MCF 10A (cell line): ENCODE measurements at regions not wholly inside any gene's neighbourhood (a gene's known extent, or its start where the extent isn't known, plus 50 kb on each side); places are given as distances from the start of the nearest gene placed in this dataset.
"Not testable (repeated sequence)": the region's sequence is repeated elsewhere in the genome, so short reads cannot be mapped to it uniquely, and the experiment has no call there.

ENCODE experiments used
- BruUV-seq: library from RNA; stranded (reverse); fragments of 400-500 nt; replicated peaks from 2 replicates; lab custom pipeline; 2021; lab: Mats Ljungman, UMichigan
- CTCF ChIA-PET: fragments of 300-600 bp; sonication (Branson Sonifier 250); formaldehyde crosslinking; extraction: SDS; loops from one replicate; lab custom pipeline; 2021; ENCODE audit warnings: antibody characterized with exemption, inconsistent platforms; lab: Yijun Ruan, JAX
- POLR2A ChIA-PET: fragments of 300-600, 350-650 bp; sonication (Branson Sonifier 250); formaldehyde crosslinking; extraction: SDS; loops from one replicate; lab custom pipeline; 2020; ENCODE audit warnings: antibody characterized with exemption, inconsistent platforms; lab: Yijun Ruan, JAX
- DNase-seq: peaks from one replicate; pipeline ENCODE4 v3.0.0-alpha.2; 2018; ENCODE audit not compliant: unreplicated experiment
- H3K27ac Mint-ChIP-seq: one replicate; pipeline ENCODE4 v1.8.0; 2022; ENCODE audit warnings: mild to moderate bottlenecking, low read depth, mixed read lengths; ENCODE audit not compliant: unreplicated experiment
- H3K27me3 Mint-ChIP-seq: one replicate; pipeline ENCODE4 v1.8.0; 2022; ENCODE audit warnings: mixed read lengths; ENCODE audit not compliant: insufficient read depth, unreplicated experiment
- H3K36me3 Mint-ChIP-seq: one replicate; pipeline ENCODE4 v1.8.0; 2022; ENCODE audit warnings: mild to moderate bottlenecking, moderate library complexity, mixed read lengths; ENCODE audit not compliant: insufficient read depth, unreplicated experiment
- H3K4me1 Mint-ChIP-seq: one replicate; pipeline ENCODE4 v1.8.0; 2022; ENCODE audit warnings: mixed read lengths; ENCODE audit not compliant: insufficient read depth, unreplicated experiment
- H3K4me3 Mint-ChIP-seq: one replicate; pipeline ENCODE4 v1.8.0; 2022; ENCODE audit warnings: mild to moderate bottlenecking, moderate library complexity, mixed read lengths; ENCODE audit not compliant: unreplicated experiment
- H3K9me3 Mint-ChIP-seq: one replicate; pipeline ENCODE4 v1.8.0; 2022; ENCODE audit warnings: mixed read lengths; ENCODE audit not compliant: unreplicated experiment
- CTCF ChIP-seq: fragments of 200-600 bp; IDR thresholded peaks from one replicate; pipeline ENCODE4 v1.8.0; 2022; ENCODE audit warnings: antibody characterized with exemption, mild to moderate bottlenecking; ENCODE audit not compliant: unreplicated experiment
- intact Hi-C: fragments of 100-400 bp; cut with micrococcal nuclease; formaldehyde crosslinking; loops from 2 replicates; pipeline ENCODE4 v1.14.1; 2022

GRCh38 chr6:168168330-168168729, 89.3 kb upstream of the FRMD1 start:
- DNase-seq, POLR2A ChIA-PET, BruUV-seq, H3K27ac Mint-ChIP-seq, CTCF ChIA-PET, H3K4me3 Mint-ChIP-seq, H3K4me1 Mint-ChIP-seq, H3K9me3 Mint-ChIP-seq, H3K36me3 Mint-ChIP-seq, intact Hi-C loops: not testable (repeated sequence)
- H3K27me3 Mint-ChIP-seq = peaks cover 23% of the 10 kb centered on the region

- H3K27me3 Mint-ChIP-seq = peaks cover 19% of the 10 kb centered on the region
- ChIA-PET CTCF (interaction anchor here (0.7 kb wide), 1 partner anchor 1337 kb away, joined by 3 read pairs; no protein-coding TSS in a partner anchor), POLR2A (no interaction called here)
- no peaks in the 10 kb centered on the region for H3K36me3 Mint-ChIP-seq
- no peak for TF ChIP-seq CTCF
- intact Hi-C loops = no loop called here
- no peak overlapping the region for H3K4me3 Mint-ChIP-seq
- H3K4me1 Mint-ChIP-seq = no peaks in the 10 kb centered on the region
- no TSS peak for BruUV-seq
- no peaks in the 10 kb centered on the region for H3K9me3 Mint-ChIP-seq
- DNase-seq = no peak
- H3K27ac Mint-ChIP-seq = no peak overlapping the region
These were observed 88.7 kb upstream of the FRMD1 start for GRCh38 chr6:168167431-168168315.

- Mint-ChIP-seq H3K27me3 (peaks cover 13% of the 10 kb centered on the region), H3K27ac (no peak overlapping the region), H3K36me3 (no peaks in the 10 kb centered on the region), H3K4me1 (no peaks in the 10 kb centered on the region), H3K9me3 (no peaks in the 10 kb centered on the region), H3K4me3 (no peak overlapping the region)
- DNase-seq = no peak
- POLR2A ChIA-PET = no interaction called here
- no peak for TF ChIP-seq CTCF
- CTCF ChIA-PET = no interaction called here
- BruUV-seq = no TSS peak
- intact Hi-C loops = no loop called here
These were observed 87.6 kb upstream of the FRMD1 start for GRCh38 chr6:168166627-168167026.

- BruUV-seq = no TSS peak
These were observed 86.9 kb upstream of the FRMD1 start for GRCh38 chr6:168165891-168166290.

More at GRCh38 chr6:168165891-168166290, 86.9 kb upstream of the FRMD1 start:
- no peak for DNase-seq
- H3K27me3 Mint-ChIP-seq = peaks cover 5% of the 10 kb centered on the region
- CTCF ChIA-PET = no interaction called here
- H3K9me3 Mint-ChIP-seq = no peaks in the 10 kb centered on the region
- no peaks in the 10 kb centered on the region for H3K4me1 Mint-ChIP-seq
- H3K4me3 Mint-ChIP-seq = no peak overlapping the region
- POLR2A ChIA-PET = no interaction called here
- H3K27ac Mint-ChIP-seq = no peak overlapping the region
- intact Hi-C loops = no loop called here
- no peaks in the 10 kb centered on the region for H3K36me3 Mint-ChIP-seq
- no peak for TF ChIP-seq CTCF
